ENCODE measurements at regions not wholly inside any gene's neighbourhood (a gene's known extent, or its start where the extent isn't known, plus 50 kb on each side); places are given as distances from the start of the nearest gene placed in this dataset.
"Not testable (repeated sequence)": the region's sequence is repeated elsewhere in the genome, so short reads cannot be mapped to it uniquely, and the experiment has no call there.

- no peak for DNase-seq
These were observed 161.3 kb upstream of the CBLB start for GRCh38 chr3:106029954-106030626.

GRCh38 chr3:106030627-106030963 lies 161.8 kb upstream of the CBLB start:
- no peak for DNase-seq

GRCh38 chr3:106032479-106032878 lies 163.7 kb upstream of the CBLB start:
- DNase-seq, result no peak

- DNase-seq, result no peak
These were observed 164.8 kb upstream of the CBLB start for GRCh38 chr3:106033654-106034053.

- no peak for DNase-seq
These were observed 165.5 kb upstream of the CBLB start for GRCh38 chr3:106034313-106034712.

DNA sequence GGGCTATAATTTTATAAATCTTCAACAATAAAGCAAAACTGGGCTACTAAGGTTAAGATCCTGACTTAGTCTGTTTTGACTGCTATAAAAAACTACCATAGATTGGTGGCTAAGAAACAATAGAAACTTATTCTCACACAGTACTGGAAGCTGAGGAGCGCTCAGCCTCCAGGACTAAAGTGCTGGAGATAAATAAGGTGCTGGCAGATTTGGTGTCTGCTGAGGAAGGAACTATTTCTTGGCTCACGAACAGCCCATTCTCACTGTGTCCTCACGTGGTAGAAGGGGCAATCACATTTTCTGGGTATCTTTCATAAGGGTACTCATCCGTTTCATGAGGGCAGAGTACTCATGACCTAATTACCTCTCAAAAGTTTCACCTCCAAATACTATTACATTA lies 166.8 kb upstream of the CBLB start:
- no peak for DNase-seq

GRCh38 chr3:106036696-106037095 lies 167.9 kb upstream of the CBLB start:
- DNase-seq, result no peak

DNA sequence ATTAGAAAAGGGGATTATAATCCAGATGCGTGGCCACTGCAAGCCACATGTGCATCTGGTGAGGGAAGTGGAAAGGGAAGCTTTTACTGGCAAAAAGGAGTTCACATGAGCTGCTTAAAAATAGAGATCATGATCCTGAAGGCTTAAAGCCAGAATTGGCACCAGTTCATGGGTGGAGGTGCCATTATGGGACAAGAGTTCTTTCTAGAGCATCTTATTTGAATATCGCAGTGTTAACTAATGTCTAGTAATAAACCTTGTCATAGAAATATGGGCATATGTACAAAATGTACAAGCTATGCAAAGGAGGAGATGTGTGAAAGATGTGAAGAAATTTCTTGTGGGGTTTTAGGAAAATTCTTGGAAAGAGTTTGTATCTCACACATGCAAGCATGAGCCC lies 178.4 kb upstream of the CBLB start:
- DNase-seq, result no peak

DNA sequence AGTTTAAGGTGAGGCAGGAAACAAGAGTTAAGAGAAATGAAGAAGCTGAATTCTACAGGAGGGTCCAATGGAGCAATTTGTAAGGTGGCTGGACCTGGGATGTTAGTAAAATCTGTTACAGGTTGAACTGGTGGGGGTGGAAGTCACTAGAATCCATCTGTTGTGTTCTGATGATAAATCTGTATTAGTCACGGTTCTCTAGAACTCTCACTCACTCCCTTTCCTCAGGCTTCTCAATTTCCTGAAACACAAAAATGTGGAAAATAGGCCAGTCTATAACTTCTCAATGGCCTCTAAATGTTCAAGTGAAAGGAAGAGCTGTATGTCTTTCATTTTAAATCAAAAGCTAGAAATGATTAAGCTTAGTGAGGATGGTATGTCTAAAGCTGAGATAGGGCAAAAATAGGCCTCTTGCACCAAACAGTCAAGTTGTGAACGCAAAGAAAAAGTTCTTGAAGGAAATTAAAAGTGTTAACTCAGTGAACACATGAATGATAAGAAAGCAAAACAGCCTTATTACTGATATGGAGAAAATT lies 180.2 kb upstream of the CBLB start:
- no peak for DNase-seq

GRCh38 chr3:106049821-106050220 lies 181.0 kb upstream of the CBLB start:
- no peak for DNase-seq

- DNase-seq, result no peak
These were observed 188.1 kb upstream of the CBLB start for GRCh38 chr3:106056931-106057330.

GRCh38 chr3:106058475-106058874 lies 189.7 kb upstream of the CBLB start:
- DNase-seq, result no peak

GRCh38 chr3:106059953-106060517 lies 191.2 kb upstream of the CBLB start:
- no peak for DNase-seq

DNA sequence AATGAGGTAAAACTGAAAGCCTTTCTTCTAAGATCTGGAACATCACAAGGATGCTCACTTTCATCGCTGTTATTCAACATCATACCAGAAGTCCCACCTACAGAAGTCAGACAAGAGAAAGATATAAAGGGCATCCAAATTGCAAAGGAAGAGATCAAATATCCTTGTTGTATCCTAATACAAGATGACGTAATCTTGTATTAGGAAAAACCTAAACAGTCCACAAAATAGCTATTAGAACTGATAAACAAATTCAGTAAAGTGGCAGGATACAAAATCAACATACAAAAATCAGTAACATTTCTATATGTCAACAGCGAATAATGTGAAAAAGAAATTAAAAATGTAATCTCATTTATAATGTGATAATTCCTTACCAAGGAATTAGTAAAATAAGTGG lies 195.1 kb upstream of the CBLB start:
- DNase-seq, result no peak

- no peak for DNase-seq
These were observed 197.0 kb upstream of the CBLB start for GRCh38 chr3:106065831-106066230.

DNA sequence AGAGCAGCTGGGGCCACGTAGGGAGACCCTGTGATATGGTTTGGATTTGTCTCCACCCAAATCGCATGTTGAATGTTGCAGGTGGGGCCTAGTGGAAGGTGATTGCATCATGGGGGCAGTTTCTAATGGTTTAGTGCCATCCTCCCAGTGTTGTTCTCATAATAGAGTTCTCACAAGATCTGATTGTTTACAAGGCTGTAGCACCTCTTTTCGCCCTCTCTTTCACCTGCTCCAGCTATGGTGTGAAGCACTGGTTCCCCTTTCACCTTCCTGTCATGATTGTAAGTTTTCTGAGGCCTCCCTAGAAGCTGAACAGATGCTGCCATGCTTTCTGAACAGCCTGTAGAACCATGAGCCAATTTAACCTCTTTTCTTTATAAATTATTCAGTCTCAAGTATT lies 198.9 kb upstream of the CBLB start:
- no peak for DNase-seq

- DNase-seq, result no peak
These were observed 199.6 kb upstream of the CBLB start for GRCh38 chr3:106068381-106068780.

GRCh38 chr3:106068795-106069194 lies 200.0 kb upstream of the CBLB start:
- DNase-seq, result no peak

DNA sequence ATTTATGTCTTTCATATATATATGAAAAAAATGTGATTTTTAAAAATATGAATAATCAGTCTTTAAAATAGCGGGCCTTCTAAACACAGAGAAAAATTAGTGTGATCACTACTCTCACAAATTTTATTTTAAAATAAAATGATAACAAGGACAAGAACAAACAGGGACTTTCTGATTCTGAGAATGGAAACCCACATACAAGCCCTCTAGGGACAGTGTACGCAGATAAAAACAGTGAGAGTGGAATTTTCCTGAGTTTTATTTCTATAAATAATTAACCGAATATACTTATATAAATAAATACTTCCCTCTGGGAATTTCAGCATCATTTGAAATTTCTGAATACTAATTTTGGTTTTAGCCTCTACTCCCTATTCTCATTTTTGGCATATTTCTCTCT lies 201.4 kb upstream of the CBLB start:
- no peak for DNase-seq

DNA sequence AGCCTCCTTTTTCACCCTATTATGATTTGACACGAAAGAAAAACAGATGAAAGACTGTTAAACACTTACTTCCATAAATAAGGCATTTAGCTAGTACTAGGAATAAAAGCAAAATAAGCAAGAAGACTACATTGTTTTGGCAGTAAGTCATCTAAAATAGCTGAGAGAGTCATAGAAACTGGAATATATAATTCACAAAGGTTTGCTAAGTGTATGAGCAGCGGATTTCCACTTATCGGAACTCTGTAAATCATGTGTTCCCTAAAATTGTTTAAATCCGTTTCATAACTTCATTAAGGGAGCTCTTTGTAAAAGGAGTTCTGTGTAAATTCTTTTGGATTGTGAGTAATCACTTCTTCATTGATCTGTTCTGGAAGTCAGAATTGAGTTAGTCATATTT lies 202.5 kb upstream of the CBLB start:
- DNase-seq, result no peak

DNA sequence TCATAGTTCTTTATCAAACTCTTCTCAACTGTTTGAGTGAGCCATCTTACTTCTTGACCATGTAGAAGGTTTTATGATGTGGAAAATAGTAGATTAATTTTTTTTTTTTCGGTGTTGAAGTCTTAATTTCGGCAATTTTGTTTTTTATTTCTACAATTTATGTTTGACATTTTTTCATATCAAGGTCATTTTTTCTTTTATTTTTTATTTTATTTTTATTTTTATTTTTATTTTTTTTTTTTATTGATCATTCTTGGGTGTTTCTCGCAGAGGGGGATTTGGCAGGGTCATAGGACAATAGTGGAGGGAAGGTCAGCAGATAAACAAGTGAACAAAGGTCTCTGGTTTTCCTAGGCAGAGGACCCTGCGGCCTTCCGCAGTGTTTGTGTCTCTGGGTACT lies 203.8 kb upstream of the CBLB start:
- not testable (repeated sequence) for DNase-seq

GRCh38 chr3:106073806-106074205 lies 205.0 kb upstream of the CBLB start:
- not testable (repeated sequence) for DNase-seq

DNA sequence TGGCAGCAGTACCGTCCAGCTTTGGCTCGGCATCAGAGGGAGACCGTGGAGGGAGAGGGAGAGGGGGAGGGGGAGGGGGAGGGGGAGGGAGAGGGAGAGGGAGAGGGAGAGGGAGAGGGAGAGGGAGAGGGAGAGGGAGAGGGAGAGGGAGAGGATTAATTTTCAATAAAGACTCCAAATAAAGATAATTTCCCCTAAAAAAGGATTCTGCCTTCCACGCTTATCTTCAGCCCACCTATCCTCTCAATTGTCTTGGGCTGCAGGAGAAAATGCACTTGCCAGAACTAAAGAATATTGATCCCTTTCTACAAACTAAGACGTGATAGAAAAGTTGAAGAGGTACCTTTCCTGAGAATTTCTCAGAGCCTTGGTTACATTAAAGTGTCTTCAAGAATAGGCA lies 206.9 kb upstream of the CBLB start:
- not testable (repeated sequence) for DNase-seq

- DNase-seq, result no peak
These were observed 209.8 kb upstream of the CBLB start for GRCh38 chr3:106078635-106079034.

- DNase-seq, result no peak
These were observed 213.8 kb upstream of the CBLB start for GRCh38 chr3:106082616-106083015.
